ENCODE measurements at regions not wholly inside any gene's neighbourhood (a gene's known extent, or its start where the extent isn't known, plus 50 kb on each side); places are given as distances from the start of the nearest gene placed in this dataset.

GRCh38 chr1:114340892-114341291 lies 170.1 kb downstream of the TRIM33 start:
- Histone ChIP-seq H3K9me3 (ENCODE audit: control insufficient read depth, insufficient read depth, low read depth, low read length) (no peaks in the 10 kb centered on the region), H3K4me3 (ENCODE audit: low read depth, low read length) (no peak overlapping the region), H3K4me1 (ENCODE audit: control insufficient read depth, insufficient read depth, low read length) (no peaks in the 10 kb centered on the region), H3K27ac (ENCODE audit: extremely low read depth, low read depth, low read length) (no peak overlapping the region), H3K36me3 (ENCODE audit: control insufficient read depth in 2 of 2, insufficient read depth in 1 of 2, low read length in 2 of 2) (no peaks in the 10 kb centered on the region)
- CTCF ChIA-PET, result no interaction called here
- POLR2A ChIA-PET, result no interaction called here
- TF ChIP-seq PRDM6 (tag by site-specific recombination; IDR thresholded peaks at IDR 0.05), result no peak
- no peak for TF ChIP-seq ZNF660 (tag by site-specific recombination; IDR thresholded peaks at IDR 0.05)
- no peak for TF ChIP-seq ZNF121 (tag by site-specific recombination; IDR thresholded peaks at IDR 0.05)
- TF ChIP-seq ZNF416 (tag by site-specific recombination; IDR thresholded peaks at IDR 0.05), result no peak
- no peak for TF ChIP-seq ZNF596 (tag by site-specific recombination; IDR thresholded peaks at IDR 0.05)
- TF ChIP-seq ZNF398 (tag by site-specific recombination; IDR thresholded peaks at IDR 0.05), result no peak
- TF ChIP-seq REST (tag by site-specific recombination; IDR thresholded peaks at IDR 0.05), result no peak
- TF ChIP-seq PBX3 (CRISPR knock-in tag; IDR thresholded peaks at IDR 0.05), result no peak
- no peak for TF ChIP-seq ZNF391 (tag by site-specific recombination; IDR thresholded peaks at IDR 0.05; ENCODE audit: borderline replicate concordance, low read depth)
- TF ChIP-seq SETDB1 (IDR thresholded peaks at IDR 0.05; ENCODE audit: insufficient read length, low read length), result no peak
- TF ChIP-seq OSR2 (tag by site-specific recombination; IDR thresholded peaks at IDR 0.05), result no peak
- no peak for TF ChIP-seq ZNF501 (tag by site-specific recombination; IDR thresholded peaks at IDR 0.05)

GRCh38 chr1:114339379-114339778 lies 171.6 kb downstream of the TRIM33 start:
- TF ChIP-seq ZNF670 (tag by site-specific recombination; IDR thresholded peaks at IDR 0.05; ENCODE audit: low read depth) (no peak), ZNF701 (tag by site-specific recombination; IDR thresholded peaks at IDR 0.05) (no peak), IKZF3 (tag by site-specific recombination; IDR thresholded peaks at IDR 0.05) (no peak), ZNF747 (tag by site-specific recombination; IDR thresholded peaks at IDR 0.05) (no peak), ZNF133 (tag by site-specific recombination; IDR thresholded peaks at IDR 0.05) (no peak), WT1 (tag by site-specific recombination; IDR thresholded peaks at IDR 0.05) (no peak), ZIC2 (tag by site-specific recombination; IDR thresholded peaks at IDR 0.05) (no peak), ZNF26 (tag by site-specific recombination; IDR thresholded peaks at IDR 0.05) (no peak), ZBTB49 (tag by site-specific recombination; IDR thresholded peaks at IDR 0.05; ENCODE audit: low read depth) (no peak)
- Histone ChIP-seq H3K36me3 (ENCODE audit: control insufficient read depth in 2 of 2, insufficient read depth in 1 of 2, low read length in 2 of 2) (no peaks in the 10 kb centered on the region), H3K4me1 (ENCODE audit: control insufficient read depth, insufficient read depth, low read length) (no peaks in the 10 kb centered on the region), H3K9me3 (ENCODE audit: control insufficient read depth, insufficient read depth, low read depth, low read length) (no peaks in the 10 kb centered on the region), H3K4me3 (ENCODE audit: low read depth, low read length) (no peak overlapping the region), H3K27ac (ENCODE audit: extremely low read depth, low read depth, low read length) (no peak overlapping the region)
- CTCF ChIA-PET, result interaction anchor here (1.0 to 1.7 kb wide), 2 partner anchors 188 to 361 kb away, joined by 3 to 6 read pairs; no protein-coding TSS in a partner anchor
- POLR2A ChIA-PET, result no interaction called here

All from HEK293 (cell line).